NOMO-1 treated with dmso at 0.1 percent for 144 hours (cell line): ENCODE measurements at regions not wholly inside any gene's neighbourhood (a gene's known extent, or its start where the extent isn't known, plus 50 kb on each side); places are given as distances from the start of the nearest gene placed in this dataset.

Experiments used
- DNase-seq: peaks from one replicate; lab custom pipeline; 2025; ENCODE audit not compliant: unreplicated experiment; lab: John Stamatoyannopoulos, UW

DNA sequence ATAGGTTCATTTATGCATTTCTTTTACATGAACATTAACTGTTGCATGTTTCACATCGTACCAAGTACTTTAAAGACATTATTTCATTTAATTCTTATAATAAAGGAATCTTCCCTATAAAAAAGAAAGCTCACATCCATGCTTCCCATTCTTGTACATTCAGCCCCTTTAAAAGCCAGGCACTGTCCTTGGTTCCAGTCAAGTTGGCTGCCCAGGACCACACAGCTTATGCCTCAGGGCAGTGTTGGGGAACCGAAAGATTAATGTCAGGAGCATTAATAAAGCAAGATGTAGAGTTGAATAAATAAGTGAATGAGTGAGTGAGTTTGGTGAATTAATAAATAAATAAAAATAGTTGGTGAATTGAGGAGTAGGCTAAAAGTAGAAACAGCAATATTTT lies 409.4 kb upstream of the DAB1 start:
- no peak for DNase-seq

DNA sequence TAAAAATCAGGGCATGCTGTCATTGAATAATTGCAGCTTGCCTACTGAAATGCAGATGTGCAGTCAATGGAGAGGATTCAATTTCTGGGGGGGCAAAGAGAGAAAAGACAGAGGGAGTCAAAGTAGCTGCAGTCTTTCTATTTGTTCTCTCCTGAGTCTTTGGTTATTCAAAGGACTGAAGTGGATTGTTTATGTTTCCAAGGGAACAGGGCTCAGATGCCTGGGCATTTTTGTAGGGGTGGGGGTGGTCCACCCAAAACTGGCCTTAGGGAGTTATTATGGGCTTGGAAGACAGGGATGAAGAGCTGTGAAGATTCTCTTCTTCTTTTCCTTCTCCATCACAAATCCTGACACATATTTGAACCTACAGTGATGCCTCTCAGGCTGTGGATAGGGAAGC lies 408.8 kb upstream of the DAB1 start:
- no peak for DNase-seq

DNA sequence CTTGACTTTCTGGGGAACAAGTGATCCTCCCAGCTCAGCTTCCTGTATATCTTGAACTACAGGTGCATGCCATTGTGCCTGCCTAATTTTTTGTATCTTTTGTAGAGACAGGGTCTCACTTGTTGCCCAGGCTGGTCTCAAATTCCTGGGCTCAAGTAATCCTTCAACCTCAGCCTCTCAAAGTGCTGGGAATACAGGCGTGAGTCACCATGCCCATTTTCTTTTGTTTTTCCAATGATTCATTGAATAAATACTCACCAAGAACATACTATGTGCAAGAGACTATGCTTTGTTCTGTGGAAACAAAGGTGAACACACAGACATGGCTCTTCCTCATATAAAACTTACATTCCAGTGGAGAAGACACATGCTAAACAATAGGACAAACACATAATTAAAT lies 407.8 kb upstream of the DAB1 start:
- DNase-seq = no peak

DNA sequence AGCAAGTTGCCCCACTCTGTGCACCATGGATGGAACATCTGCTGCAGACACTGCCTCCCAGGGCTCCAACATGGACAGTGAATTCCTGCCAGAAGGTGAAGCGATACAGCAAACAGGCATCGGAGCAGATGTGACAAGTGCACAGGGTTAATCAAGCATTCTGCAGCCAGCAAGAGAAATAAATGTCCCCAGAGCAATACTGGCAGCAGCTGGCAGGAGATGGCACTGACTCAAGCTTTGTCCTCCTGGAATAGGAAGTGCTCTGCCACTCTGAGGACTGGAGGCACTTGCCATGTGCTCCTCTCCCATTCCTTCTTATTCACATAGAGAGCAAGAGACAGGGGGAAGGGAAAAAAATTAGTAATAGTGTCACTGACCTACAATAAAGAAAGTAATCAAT lies 402.7 kb upstream of the DAB1 start:
- DNase-seq = no peak

DNA sequence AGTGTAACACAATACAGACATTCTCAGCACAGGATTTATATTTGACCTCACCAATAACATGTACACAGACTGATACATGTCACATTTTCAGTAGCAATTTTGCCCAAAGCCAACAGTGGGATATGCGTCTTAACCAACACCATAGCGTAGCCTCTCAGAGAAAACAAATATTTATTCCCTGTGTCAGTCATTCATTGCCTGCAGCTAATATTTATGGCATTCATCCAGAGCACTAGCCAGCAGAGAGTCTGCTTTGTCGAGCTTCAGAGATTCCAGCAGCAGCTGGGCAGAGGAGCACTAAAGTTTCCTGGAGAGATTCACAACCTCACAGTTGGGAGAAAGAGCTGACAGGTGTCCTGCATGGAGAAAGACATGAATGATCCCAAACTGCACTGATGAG lies 400.7 kb upstream of the DAB1 start:
- no peak for DNase-seq

DNA sequence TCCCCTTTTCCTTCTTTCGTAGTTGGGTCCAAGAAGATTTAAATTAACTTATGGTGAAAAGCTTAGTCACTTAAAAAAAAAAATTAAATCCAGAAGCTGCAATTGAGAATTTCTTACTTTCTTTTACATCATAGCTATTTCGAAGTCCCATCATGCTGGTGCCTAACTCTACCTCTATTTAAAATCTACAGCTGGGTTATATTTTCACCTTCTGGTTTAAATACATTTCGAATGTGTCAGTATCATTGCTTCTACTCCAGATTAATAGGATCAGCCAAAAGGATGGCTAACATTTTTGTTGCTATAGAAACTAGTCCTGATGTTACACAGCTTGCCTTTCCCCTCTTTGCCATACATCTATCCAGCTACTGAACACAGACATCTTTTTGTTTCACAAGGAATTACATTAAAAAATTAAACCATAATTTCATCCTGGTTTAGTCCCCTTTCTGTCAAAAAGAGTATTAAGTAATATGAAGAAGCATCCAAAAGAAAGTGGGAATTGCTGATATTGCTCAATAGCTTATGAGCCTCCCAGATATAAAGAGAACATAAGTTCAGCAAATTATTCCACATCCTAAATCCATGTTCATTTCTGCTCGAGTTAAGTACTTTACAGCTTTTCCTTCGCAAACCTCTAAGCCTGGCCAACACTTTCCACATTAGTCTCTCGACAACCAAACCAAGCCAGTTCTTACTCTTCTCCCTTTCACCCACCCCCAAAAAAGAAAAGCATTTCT lies 396.7 kb upstream of the DAB1 start:
- no peak for DNase-seq

DNA sequence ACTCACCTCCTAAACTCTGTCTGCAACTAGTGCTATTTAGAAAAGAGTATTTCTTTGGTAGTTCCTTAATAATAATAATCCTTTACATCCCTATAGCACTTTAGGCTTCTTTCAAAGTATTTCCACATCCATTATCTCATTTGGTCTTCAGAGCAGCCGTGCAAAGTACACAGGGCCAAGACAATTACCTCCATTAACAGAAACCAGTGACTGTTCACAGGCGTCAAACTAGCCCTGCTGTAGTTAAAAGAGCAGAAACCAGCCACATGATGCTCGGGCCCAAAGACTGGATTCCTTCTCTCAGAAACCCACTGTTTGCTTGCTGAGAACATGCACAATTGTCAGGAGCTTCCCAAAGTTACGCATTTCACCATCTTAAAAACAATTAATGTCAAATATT lies 396.0 kb upstream of the DAB1 start:
- no peak for DNase-seq

DNA sequence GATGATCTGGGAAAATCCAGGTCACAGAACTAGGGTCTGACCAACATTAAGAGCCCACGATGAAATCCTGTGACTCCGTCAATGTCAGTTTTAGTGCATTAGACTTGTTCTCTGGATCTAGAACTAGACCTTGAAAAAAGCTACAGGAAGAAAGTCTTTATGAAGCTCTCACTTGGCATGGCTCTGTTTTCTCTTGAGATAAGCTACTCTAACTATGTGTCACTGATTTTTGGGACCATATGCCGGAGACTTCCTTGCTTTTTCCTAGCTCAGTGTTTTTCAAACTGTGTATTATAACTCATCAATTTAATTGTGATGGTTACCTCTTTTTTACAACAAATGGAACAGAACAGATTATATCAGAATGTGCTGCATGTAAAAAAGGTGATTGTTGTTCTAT lies 379.7 kb upstream of the DAB1 start:
- no peak for DNase-seq

DNA sequence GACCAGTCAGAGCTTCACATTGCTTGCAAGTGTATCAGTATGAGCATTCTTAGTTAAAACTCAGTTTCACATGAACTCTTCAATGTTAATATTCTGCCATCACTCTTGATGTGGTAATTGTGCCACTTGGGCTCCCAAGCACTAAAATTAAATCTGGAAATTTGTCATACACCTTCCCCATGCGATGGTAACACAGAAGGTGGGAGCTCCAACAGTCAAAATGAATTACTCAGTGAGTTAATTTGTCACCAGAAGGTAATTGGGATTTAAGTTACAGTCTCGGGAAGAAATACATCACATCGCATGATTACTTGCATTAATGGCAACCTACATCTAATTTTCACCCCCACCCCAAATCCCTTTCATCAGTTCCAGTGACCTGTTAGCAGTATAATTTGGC lies 376.5 kb upstream of the DAB1 start:
- DNase-seq = no peak

DNA sequence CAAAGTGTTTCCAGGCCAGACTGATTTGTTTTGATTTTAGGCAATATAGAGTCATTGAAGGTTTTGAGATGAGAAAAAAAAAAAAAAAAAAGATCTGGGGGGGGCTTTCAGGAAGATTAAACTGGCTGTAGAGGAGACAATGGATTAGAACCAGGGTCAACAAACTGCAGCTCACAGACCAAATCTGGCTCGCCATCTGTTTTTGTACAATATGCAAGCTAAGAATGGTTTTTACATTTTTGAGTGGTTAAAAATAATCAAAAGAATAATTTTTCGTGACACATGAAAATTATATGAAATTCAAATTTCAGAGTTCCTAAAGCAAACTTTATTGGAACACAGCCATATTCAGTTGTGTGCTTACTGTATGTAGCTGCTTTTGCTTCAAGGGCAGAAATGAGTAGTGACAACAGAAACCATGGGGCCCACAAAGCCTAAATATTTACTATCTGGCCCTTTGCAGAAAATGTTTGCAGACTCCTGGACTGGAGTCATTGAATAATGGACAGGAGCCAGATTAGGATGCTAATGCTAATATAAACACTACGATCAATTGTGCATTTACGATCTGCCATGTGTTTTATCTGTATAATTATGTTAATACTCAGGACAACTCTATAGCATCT lies 375.7 kb upstream of the DAB1 start:
- no peak for DNase-seq

DNA sequence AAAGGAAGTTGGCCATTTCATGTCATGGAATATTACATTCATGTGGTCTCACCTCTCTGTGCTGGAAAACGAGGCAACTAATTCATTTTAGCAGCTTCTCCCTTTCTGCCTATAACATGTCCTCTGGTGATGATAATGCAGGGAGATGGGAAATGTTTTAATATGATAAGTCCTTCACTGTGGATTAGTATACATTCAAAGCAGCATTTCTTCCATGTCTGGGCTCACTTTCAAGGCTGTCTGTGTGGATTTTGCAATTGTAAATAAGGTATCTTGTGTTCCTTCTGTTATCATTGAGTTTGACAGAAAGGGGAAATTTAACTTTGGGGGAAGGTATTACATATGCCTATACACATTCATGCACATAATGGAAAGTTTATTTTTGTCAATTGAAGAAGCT lies 374.7 kb upstream of the DAB1 start:
- no peak for DNase-seq

DNA sequence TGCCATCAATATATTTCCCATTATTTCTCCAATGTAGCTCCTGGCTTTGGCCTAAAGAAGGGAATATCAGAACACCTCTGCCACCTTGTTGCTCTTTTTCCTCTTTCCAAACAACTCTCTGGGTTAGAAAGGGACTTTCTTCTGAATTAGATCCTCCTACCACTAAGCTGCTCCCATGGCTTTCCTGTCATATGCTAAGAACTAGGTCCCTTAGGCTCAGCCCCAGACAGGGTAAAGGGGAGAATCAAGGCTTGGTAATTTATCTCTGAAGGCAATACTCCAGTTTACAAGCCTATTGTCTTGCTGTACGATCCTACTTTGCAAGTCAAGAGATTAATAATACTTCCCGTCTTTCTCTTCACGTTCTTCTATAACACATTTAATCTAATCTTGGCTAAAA lies 373.2 kb upstream of the DAB1 start:
- DNase-seq = no peak

DNA sequence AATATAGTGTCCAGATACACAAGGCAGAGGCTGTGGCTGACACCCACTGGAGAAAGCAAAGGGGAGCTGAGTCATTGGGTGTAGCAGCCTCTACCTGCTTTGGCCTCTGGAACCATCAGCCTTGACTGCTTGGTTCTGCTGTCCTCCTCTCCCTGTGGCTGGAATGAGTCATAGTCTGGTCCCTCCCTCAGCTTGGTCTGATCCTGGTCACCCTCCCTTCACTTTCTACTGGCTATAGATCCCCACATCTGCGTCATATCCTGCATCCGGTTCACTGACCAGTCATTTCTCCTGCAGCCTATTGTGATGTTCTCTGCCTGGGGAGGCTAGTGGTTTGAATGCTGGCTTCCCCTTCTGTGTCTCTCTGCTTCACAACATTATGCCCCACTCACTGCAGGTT lies 372.8 kb upstream of the DAB1 start:
- DNase-seq = no peak

DNA sequence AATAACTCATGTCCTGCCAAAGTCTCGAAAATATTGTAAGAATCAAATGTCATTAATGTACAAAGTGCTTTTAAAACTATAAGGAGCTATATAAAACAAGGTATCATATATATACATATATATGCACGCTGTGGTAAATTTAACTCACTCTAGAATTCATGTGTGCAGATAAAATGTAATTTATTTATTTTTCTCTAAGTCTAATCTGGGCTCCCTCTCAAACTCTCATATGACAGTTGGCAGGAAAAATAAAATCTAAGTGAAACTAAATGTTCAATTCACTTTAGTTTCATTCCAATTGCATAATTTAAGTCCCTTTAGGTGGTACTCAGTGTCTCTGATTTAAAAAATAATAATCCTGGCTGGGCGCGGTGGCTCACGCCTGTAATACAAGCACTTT lies 372.0 kb upstream of the DAB1 start:
- DNase-seq = no peak

DNA sequence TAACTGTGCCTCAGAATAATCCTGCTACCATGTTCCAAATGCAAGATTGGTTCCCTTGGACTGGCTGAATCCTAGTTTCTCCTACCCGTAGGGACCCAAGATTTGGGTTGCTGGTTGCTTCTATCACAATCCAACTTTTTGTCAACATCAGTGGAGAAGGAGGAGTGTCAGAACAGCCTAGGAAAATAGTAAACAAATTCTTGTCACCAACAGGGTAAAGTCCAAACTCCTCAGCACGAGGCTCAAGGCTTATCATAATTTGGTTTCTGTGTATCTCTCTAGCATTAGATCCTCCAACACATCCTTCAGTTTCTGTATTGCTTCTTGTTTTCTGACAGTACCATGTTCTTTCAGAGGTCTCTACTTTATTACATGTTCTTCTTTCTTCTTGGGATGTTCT lies 370.2 kb upstream of the DAB1 start:
- no peak for DNase-seq

DNA sequence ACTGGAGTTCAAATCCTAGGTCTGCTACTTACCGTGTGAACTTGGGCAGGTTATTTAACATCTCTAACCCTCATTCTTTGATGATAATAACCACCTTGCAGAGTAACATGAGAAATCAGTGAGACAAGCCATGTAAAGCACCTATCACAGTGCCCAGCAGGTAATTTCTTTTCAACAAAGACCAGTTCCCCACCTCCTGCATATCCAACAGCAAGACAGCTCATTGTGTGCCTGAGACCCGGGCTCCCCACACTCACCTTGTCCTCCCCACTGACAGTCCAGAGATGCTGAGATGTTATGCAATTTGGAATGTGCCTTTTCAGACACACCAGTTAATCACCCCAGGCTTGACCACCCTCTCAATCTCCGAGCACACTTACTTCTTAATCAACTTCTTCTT lies 367.6 kb upstream of the DAB1 start:
- DNase-seq = no peak

DNA sequence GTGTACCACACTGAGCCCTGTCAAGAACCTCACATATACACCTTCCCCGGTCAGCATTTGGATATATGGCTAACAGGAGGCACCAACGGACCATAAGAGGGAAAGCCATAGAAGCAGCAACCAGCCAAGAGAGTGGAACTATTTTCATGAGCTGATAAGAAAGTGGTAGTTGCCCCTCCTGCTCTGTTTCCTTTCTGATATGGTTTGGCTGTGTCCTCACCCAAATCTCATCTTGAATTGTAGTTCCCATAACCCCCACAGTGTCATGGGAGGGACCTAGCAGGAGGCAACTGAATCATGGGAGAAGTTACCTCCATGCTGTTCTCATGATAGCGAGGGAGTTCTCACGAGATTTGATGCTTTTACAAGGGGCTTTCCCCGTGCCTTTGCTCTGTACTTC lies 366.1 kb upstream of the DAB1 start:
- no peak for DNase-seq

DNA sequence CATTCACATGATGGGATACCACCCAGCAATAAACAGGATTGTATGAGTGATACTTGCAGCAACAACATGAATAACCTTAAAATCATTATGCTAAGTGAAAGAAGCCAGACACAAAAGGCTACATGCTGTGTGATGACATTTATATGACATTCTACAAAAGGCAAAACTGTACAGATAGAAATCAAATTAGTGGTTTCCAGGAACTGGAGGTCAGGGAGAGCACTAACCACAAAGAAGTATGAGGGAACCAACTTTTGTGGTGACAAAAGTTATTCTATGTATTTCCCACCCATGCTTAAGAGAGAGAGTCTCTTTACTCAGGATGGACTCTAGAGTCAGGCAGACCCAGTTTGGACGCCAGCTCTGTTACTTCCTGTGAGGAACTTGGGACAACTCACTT lies 364.5 kb upstream of the DAB1 start:
- DNase-seq = no peak

DNA sequence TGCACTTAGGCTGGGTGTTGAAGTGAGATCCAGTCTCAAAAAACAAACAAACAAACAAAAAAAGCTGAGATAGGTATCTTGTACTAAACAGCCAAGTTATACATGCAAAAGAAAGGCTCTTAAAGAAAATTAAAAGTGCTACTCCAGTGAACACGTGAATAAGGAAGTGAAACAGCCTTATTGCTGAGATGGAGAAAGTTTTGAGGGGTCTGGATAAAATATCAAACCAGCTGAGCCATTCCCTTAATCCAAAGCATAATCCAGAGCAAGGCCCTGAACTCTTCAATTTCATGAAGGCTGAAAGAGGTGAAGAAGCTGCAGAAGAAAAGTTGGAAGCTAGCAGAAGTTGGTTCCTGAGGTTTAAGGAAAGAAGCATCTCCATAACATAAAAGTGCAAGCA lies 360.5 kb upstream of the DAB1 start:
- no peak for DNase-seq

DNA sequence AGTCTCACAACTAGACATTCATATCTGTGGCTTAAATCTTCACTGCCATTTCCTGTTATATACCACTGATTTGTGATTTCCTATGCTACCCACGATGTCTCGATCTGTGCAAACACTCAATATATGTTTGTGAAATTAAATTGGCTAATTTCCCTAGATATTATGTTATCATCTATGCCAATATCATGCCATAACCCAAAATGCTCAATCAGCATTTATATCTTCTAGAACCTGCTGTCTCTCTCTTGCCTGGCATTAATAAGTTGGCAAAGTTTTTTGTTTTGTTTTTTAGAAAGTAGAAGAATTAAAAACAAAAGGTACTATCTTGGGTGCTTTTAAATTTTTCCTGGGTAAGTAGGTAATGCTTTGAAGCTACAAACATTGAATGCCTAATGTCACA lies 358.5 kb upstream of the DAB1 start:
- no peak for DNase-seq

DNA sequence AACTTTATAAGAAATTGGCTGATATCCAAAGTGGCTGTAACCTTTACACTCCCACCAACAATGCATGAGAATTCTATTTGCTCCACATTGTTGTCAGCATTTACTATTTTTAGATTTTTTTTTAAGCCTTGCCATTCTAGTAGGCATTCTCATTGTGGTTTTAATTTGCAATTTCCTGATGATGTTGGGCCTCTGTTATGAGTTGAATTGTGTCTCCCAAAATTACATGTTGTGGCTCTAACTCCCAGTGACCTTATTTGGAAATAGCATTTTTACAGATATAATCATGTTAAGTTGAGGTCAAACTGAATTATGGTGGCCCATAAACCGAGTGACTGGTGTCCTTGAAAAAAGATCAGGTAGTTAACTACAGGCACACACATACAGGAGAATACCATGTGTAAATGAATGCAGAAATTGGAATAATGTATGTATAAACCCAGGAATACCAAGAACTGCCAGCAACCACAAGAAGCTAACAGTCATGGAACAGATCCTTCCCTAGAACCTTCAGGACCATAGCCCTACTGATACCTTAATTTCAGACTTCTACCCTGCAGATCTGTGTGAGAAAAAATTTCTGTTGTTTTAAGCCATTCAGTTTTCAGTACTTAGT lies 348.8 kb upstream of the DAB1 start:
- DNase-seq = no peak

DNA sequence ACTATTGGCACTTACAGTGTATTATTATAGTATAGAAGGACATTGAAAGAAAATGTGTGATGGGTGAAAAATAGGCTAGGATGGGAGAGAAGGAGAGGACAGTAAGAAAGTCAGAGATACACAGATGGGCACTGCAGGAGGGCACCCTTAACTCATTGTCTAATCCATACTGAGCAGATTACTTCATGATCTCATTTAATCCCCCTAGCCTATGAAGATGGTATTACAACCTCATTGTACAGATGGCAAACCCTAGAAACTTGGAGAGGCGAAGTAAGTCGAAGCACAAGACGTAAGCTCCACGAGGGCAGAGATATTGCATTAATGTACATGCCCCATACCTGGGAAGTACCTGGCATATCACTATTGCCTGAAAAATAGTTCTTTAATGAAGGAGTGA lies 346.9 kb upstream of the DAB1 start:
- no peak for DNase-seq

DNA sequence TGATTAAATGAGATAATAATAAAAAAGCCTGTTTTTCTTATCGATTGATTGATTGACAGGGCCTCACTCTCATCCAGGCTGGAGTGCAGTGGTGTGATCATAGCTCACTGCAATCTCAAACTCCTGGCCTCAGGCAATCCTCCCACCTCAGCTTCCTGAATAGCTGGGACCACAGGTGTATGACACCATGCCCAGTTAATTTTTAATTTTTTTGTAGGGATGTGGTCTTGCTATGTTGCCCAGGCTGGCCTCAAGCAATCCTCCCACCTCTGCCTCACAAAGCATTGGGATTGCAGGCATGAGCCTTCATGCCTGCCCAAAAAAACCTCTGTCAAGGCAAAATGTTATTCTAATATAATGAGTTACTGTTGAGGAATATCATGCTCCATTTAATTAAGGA lies 346.4 kb upstream of the DAB1 start:
- DNase-seq = no peak
